ENCODE measurements at regions not wholly inside any gene's neighbourhood (a gene's known extent, or its start where the extent isn't known, plus 50 kb on each side); places are given as distances from the start of the nearest gene placed in this dataset.

DNA sequence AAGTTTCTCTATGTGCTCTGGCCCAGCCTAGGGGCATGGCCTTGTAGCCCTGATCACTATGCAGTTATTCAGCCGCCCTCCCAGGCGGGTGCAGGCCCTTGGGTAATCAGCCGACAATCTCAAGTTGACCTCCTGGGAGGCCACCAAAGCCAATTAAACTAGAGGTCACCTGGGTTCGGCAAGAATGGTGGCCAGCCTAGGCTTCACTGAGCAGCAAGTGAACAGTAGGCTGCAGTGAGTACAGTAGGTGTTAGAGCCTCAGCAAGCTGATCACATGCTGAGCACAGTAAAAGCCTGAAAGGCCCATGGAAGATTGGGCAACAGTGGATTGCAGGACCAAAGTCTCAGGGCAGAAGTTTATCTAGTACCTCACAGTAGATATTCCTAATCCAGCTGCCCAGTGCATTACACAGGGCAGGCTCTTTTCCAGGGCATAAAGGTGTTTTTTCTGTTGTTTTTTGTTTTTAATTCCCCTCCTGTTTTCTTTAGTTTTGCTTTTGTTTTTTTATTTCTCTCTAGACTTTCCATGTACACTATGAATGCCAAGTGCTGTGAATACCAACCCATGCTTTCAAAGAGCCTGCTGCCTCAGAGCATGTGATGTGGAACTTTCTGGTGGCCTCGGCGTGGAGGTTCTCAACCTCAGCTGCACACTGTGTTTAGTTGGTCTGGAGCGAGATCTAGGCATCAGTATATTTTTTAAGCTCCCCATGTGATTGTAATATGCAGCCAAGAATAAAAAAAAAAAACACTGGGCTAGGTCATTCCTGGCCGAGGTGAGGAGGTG is 55.9 kb upstream of the ATL2 start:
- DNase-seq (ENCODE audit: low read depth) = no peak
- TF ChIP-seq, protein P1, sequence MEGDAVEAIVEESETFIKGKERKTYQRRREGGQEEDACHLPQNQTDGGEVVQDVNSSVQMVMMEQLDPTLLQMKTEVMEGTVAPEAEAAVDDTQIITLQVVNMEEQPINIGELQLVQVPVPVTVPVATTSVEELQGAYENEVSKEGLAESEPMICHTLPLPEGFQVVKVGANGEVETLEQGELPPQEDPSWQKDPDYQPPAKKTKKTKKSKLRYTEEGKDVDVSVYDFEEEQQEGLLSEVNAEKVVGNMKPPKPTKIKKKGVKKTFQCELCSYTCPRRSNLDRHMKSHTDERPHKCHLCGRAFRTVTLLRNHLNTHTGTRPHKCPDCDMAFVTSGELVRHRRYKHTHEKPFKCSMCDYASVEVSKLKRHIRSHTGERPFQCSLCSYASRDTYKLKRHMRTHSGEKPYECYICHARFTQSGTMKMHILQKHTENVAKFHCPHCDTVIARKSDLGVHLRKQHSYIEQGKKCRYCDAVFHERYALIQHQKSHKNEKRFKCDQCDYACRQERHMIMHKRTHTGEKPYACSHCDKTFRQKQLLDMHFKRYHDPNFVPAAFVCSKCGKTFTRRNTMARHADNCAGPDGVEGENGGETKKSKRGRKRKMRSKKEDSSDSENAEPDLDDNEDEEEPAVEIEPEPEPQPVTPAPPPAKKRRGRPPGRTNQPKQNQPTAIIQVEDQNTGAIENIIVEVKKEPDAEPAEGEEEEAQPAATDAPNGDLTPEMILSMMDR (IDR thresholded peaks at IDR 0.05; ENCODE audit: insufficient read depth, low read depth, low read length, missing control alignments) = no peak
- H3K4me3 ChIP-seq (ENCODE audit: low read depth, low read length) = no peak overlapping the region

GRCh38 chr2:38430597-38431207 is 53.6 kb upstream of the ATL2 start:
- no peak overlapping the region for H3K4me3 ChIP-seq (ENCODE audit: low read depth, low read length)
- no peak for DNase-seq (ENCODE audit: low read depth)
- TF ChIP-seq, protein P1 (IDR thresholded peaks at IDR 0.05; ENCODE audit: insufficient read depth, low read depth, low read length, missing control alignments) = no peak

DNA sequence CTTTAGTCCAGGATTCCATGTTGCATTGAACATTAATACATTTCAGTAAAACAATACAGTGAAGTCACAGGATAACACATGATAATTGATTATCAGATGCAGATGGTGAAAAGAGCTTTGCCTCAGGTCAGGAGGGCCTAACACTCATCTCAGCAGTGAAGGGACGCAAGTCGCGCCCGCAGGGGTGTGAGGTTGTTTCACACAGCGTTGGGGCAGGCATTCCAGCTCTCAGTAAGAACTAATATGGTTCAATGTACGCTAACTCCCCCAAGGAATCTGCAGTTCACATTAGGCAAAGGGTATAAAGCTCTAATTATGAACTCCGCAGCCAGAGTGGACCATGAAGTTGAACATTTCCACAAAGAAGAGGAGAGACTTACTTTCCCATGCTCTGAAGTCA is 53.1 kb upstream of the ATL2 start:
- no peak for DNase-seq (ENCODE audit: low read depth)
- H3K4me3 ChIP-seq (ENCODE audit: low read depth, low read length) = no peak overlapping the region
- TF ChIP-seq, protein P1 (IDR thresholded peaks at IDR 0.05; ENCODE audit: insufficient read depth, low read depth, low read length, missing control alignments) = no peak

DNA sequence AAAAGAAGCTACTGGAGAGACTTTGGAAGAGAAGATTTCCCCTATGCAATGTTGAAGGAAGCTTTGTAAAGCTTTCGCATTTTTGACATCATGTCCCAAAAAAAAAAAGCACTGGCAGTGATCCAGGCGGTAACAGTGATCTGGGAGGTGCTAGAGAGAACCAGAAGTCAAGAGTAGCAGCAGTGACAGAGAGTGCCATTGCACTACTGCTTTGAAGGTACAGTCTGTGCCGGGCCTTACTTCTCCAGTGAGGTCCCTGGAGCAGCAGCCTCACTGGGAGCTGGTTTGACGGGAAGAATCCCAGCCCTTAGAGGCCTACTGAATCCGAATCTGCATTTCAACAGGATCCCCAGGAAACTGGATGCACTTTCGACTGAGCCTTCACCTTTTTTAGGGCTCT is 50.9 kb upstream of the ATL2 start:
- no peak overlapping the region for H3K4me3 ChIP-seq (ENCODE audit: low read depth, low read length)
- no peak for DNase-seq (ENCODE audit: low read depth)
- TF ChIP-seq, protein P1 (IDR thresholded peaks at IDR 0.05; ENCODE audit: insufficient read depth, low read depth, low read length, missing control alignments) = no peak

- DNase-seq (ENCODE audit: low read depth) = no peak
- TF ChIP-seq, protein P1 (IDR thresholded peaks at IDR 0.05; ENCODE audit: insufficient read depth, low read depth, low read length, missing control alignments) = no peak
- H3K4me3 ChIP-seq (ENCODE audit: low read depth, low read length) = no peak overlapping the region
These were observed 50.0 kb upstream of the ATL2 start for GRCh38 chr2:38427054-38427453.
